GM19397 (cell line): ENCODE measurements at regions not wholly inside any gene's neighbourhood (a gene's known extent, or its start where the extent isn't known, plus 50 kb on each side); places are given as distances from the start of the nearest gene placed in this dataset.

ENCODE experiments used
- ATAC-seq: cut with Tn5 transposase; IDR thresholded peaks from one replicate; pipeline ENCODE4 v1.9.1; 2021; ENCODE audit warnings: mild to moderate bottlenecking, moderate library complexity; ENCODE audit not compliant: unreplicated experiment

- ATAC-seq: no peak
Measured at GRCh38 chr13:50071379-50071778, 56.1 kb downstream of the KCNRG start.

- no peak for ATAC-seq
Measured at GRCh38 chr13:50072676-50073075, 57.4 kb downstream of the KCNRG start.

GRCh38 chr13:50073340-50073739 lies 58.1 kb downstream of the KCNRG start:
- no peak for ATAC-seq

- no peak for ATAC-seq
Measured at GRCh38 chr13:50074843-50075242, 59.6 kb downstream of the KCNRG start.

- no peak for ATAC-seq
Measured at GRCh38 chr13:50075619-50076097, 60.4 kb downstream of the KCNRG start.

GRCh38 chr13:50077431-50077830 lies 62.2 kb downstream of the KCNRG start:
- no peak for ATAC-seq

- ATAC-seq: no peak
Measured at GRCh38 chr13:50078231-50078894, 63.1 kb downstream of the KCNRG start.

- ATAC-seq: no peak
Measured at GRCh38 chr13:50078895-50079654, 63.8 kb downstream of the KCNRG start.

GRCh38 chr13:50079655-50080202 lies 64.5 kb downstream of the KCNRG start:
- no peak for ATAC-seq

GRCh38 chr13:50080203-50080910 lies 65.1 kb downstream of the KCNRG start:
- ATAC-seq: no peak

GRCh38 chr13:50080911-50081678 lies 65.9 kb downstream of the KCNRG start:
- peak; percentile 5 for ATAC-seq

GRCh38 chr13:50081679-50082425 lies 66.6 kb downstream of the KCNRG start:
- peak; percentile 69 for ATAC-seq

- ATAC-seq: peak; percentile 62
Measured at GRCh38 chr13:50082426-50083281, 67.4 kb downstream of the KCNRG start.

GRCh38 chr13:50085063-50085462 lies 69.8 kb downstream of the KCNRG start:
- ATAC-seq: no peak

GRCh38 chr13:50089633-50090032 lies 74.4 kb downstream of the KCNRG start:
- ATAC-seq: no peak

- no peak for ATAC-seq
Measured at GRCh38 chr13:50090211-50090610, 75.0 kb downstream of the KCNRG start.

- ATAC-seq: no peak
Measured at GRCh38 chr13:50094615-50095293, 79.5 kb downstream of the KCNRG start.

- ATAC-seq: no peak
Measured at GRCh38 chr13:50098693-50099092, 83.4 kb downstream of the KCNRG start.
